Ureter (tissue), 1 donor: ENCODE measurements at regions not wholly inside any gene's neighbourhood (a gene's known extent, or its start where the extent isn't known, plus 50 kb on each side); places are given as distances from the start of the nearest gene placed in this dataset.

Experiments used
- DNase-seq: peaks from one replicate; pipeline ENCODE4 v3.0.0-alpha.2; 2020; ENCODE audit warnings: low spot score
- donor health status: DM: yes; HTN: yes; CAD: no.

DNA sequence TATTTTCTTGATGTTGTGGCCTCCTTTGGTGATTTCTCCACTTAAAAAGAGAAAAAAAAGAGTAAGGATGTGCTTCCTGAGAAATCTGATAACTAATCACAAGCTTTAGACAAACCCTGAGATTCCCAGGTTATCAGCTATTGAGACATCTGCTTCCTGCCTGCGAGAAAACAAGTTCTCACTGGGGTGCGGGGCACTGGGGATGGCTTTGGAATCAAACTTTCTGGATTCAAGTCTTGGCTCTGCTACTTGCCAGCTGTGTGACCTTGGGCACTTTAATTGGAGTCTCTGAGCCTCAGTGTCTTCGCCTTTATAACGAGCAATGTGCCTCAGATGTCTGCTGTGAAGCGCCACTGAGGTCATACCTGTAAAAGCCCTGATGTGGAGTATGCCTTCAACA, 152.5 kb upstream of the NAV2 start:
- peak; percentile 13 for DNase-seq

DNA sequence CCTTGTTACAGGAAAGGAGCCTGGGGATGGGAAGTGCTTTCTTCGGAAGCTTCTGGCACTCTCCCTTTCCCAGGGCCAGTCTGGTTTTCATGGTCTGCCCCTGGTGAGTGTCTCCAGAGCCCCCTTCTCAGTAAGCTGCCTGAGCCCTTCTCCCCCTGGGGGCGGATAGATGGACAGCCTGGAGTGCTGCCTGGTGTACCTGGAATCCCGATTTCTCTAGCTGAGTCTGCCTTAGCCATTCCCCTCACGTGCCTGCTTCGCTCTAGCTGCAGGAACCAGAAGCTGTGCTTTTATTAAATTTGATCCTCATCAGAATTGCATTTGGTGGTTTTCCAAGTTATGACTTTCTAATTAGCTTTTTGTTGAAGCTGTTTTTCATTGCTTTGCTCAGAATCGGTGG, 152.9 kb upstream of the NAV2 start:
- DNase-seq: peak; percentile 26

DNA sequence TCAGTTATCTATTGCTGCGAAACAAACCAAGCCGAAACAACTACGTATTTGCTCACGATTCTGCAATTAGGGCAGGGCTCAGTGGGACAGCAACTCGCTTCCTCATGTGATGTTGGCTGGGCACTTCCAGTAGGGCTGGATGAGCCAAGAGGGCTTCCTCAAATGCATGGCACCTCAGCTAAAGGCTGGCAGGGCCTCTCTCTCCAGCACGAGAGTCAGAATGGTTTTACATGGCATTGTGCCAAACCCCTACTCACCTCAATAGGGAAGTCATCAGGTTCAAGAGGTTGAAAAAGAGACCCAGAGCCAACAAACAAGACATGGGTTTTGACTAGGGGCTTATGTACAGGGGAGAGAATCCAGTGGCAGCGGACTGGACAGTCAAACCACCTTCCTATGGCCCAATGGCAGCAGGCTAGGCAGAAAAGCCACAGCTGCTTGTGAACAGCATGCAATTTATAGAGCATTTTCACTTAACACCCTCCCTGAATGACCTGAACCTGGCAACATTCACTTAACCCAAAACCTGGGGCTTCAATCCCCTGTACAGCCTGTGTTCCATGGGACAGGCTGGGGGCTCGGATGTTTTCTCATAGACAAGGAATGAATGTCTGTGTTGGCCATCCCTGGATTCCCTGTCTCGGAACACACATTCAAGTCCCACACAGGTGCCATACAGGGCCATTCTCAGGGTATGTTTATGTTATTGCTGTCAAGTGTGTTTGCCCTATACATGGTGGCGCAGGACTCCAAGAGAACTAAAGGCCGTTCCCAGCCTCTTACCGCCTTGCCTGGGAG, 154.2 kb upstream of the NAV2 start:
- DNase-seq: no peak

DNA sequence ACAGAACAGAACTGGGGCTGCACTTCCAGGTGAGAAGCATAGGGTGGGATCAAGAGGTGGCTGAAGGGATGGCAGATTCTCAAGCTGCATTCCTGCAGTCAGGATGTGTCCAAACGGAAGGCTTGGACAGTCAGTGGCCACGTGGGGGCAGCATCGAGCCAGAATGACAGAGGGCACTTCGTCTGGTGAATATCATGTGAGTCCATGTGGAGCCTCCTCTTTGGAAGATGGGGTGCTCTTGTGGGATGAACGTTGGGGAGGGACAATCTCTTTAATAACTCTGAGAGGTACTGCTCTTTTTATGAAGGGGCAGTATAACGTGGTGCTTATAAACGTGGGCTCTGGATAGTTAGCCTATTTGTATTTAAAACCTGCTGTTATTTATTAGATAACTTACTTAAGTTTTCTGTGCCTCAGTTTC, 154.9 kb upstream of the NAV2 start:
- DNase-seq: peak; percentile 86

DNA sequence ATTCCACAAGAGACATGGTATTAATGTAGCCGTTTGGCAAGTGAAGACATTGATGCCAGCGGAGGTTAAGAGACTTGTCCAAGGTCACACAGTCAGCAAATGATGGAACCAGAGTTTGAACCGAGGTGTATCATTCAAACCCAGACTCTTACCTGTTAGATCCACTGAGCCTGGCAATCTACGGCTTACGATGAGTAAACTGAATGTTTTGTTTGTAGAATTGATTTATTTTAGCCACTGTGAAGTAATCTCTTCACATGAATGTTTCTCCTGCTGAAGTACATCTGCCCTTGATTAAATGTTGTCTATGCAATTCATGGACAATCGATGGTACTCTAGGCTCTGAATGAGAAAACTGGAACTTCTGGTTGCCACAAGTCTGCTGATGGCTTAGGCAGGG, 155.5 kb upstream of the NAV2 start:
- no peak for DNase-seq

DNA sequence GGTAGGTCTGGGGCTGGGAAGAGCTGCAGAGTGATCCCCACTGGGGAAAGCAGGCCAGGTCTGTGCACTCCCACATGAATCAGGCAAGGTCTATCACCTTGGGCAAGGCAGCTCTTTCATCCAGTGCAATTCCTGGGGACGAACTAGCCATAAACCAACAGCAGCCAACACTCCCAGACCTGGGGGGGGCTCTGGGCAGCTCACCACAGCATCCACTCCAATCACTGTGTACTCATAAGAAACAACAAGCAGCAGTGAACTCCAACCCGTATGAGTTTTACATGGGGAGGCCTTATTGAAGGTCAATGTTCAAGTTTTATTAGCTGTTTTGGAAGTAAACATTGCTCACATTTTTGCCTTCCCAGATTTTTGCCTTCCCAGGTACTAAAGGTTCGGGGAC, 157.4 kb upstream of the NAV2 start:
- DNase-seq: no peak

DNA sequence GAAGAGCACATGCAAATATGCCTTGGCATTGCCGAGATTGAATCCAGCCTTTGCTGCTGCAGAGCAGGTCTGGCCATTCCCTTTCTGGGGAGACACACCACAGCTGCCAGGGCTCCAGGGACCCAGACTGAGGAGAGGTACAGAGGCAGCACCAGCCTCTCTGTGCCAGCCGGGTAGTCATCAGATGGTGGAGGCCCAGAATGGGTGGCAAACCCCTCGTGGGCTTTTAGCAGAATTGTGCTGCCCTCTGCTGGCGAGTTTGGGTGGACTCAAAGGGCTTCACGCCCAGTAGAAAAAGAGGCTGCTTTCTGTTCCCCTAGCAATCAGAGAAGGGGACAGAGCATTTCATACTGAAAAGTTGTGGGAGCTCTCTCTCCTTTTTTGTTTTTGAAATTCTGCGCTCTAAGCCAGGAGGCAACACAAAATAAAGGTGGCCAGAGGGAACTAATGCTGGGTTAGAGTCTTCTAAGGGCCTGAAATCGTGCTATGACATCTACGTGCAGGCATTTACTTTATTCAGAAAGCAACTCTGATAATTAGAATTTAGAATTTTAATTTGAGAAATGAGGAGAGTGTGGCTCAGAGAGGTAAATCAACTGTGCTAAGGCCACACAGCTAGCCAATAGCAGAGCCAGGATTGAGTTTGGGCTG, 158.8 kb upstream of the NAV2 start:
- peak; percentile 85 for DNase-seq

DNA sequence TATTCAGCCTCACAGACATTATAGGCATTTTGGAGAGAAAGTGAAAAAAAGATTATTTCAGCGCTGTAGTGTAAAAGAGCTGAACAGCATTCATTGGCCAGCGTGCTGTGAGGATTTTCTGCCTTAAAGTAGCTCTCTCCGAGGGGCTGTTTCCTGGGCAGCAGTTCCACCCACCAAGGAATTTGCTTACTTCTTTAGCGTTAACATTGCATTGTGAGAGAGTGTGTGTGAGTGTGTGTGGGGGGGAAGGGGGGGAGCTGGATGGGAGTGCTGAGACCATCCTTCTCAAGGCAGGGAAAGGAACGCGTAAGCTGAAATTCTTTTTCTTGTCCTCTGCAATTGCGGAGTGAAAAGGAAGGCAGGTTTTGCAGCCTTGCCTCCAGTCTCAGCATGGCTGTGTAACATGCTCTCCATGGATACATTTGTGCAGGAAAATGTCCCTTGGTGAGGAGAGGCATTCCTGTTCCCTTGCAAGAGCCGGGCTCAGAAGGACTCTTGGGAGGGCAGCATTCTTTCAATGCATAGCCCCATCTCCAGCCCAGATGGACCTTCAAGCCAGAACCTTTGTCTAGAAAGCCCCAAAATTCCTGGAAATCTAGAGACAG, 159.9 kb upstream of the NAV2 start:
- no peak for DNase-seq

DNA sequence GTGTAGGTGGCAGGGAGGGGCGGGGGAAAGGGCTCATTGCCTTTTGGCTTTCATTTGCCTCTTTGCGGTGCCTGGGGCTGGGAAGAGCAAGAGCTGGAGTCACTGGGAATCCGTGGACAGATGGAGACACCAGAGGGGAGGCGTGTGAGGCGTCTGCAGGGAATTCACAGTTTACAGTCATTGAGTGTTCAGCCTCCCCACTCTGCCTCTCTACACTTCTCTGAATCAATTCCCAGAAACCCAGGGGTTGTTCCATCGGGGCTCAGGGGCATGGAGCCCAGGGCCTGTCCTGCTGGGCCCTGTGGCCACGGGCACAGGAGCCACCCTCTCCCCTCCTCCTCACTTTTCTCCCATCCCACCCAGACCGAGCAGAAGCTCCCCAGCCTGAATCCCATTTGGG, 160.5 kb upstream of the NAV2 start:
- DNase-seq: no peak

DNA sequence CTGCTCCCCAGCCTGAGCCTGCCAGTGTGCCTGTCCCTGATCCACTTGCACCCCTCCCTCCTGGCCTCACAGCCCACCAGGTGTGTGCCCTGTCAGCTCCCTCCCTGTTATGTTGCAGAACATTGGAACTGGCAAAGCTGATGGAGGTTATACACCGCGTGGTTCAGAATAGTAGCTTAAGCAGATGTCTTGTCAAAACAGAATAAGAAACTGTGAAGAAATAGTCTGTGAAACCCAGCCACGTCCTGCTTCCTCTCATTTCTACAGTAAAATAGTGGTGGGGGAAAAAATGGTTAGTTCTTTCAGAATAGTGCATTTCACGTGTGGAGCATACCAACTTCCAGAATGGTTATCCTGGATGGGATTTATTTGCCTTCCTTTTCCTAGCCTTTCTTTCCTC, 161.2 kb upstream of the NAV2 start:
- DNase-seq: no peak

DNA sequence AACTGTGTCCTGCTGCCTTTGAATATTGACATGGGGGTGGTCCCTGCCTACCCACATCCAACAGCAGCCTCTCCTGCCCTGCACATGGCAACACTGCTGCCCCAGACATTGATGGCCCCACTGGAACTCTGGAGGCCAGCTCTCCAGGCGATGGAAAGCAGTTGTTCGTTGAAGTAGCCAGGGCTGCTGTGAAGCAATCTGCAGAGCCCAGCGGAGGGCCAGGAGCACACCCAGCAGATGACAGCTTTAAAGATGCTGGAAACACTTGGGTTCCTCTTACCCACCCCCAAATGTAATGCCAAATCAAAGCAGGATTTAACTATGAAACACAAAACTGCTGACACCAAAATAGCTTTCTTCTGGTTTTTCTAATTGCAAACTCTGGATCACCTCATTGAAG, 165.6 kb upstream of the NAV2 start:
- DNase-seq: no peak

DNA sequence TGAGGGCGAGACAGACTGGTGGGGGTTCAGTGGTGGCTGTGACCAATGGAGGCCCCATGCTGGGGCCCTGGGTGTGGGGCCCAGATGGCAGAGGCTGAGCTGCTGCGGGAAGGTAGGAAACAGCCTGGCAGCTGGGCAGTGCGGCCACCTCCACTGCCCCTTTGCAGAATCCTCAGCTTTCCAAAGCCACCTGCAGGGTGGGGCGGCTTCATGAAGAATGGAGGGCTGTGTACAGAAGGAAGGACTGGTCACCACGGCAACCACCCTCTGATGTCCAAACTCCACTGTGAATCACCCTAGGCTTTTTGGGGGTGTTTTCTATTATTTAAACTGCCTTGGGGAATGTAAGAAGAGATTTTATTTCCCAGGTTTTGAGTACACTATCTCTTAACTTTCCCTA, 166.3 kb upstream of the NAV2 start:
- DNase-seq: no peak

DNA sequence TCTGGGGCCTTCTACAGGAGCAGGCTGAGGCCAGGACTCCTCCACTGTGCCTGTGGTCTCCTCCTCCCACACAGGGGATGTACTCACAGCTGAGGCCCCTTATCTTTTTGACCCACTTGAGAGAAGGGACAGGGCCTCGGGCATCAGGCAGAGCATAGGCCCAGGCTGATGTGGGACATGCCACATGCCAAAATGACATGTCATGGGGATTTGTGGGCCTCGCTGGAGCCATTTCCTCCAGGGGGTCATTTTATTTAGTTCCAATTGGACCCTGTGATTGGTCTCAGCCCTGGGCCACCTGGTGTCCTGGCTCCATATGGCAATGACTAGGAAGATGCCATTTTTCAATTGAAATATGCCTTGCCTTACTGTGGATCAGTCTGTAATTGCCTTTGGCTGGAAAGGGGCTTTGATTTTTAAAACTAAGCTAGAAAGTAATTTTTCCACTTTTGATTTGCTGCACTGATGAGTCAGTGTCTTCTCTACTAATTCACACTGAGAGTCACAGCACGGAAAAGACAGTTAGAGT, 171.1 kb upstream of the NAV2 start:
- no peak for DNase-seq

DNA sequence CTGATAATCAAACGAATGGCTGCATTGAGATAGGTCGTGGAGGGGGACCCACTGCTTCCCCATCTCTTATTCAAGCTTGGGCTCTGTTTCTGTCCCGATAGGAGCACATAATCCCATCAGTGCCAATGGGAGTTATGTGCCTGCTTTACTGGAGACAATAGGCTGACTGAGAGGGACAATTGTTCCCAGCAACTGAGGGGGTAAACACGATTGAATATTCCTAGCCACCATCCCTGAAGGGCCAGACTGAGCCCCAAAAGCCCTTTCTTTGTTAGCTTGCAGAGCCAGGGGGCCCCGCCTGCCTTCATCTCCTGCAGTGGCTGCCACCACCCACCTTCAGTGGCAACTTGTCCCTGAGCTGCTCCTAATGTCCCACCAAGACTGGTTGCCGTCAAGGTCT, 172.8 kb upstream of the NAV2 start:
- DNase-seq: no peak

DNA sequence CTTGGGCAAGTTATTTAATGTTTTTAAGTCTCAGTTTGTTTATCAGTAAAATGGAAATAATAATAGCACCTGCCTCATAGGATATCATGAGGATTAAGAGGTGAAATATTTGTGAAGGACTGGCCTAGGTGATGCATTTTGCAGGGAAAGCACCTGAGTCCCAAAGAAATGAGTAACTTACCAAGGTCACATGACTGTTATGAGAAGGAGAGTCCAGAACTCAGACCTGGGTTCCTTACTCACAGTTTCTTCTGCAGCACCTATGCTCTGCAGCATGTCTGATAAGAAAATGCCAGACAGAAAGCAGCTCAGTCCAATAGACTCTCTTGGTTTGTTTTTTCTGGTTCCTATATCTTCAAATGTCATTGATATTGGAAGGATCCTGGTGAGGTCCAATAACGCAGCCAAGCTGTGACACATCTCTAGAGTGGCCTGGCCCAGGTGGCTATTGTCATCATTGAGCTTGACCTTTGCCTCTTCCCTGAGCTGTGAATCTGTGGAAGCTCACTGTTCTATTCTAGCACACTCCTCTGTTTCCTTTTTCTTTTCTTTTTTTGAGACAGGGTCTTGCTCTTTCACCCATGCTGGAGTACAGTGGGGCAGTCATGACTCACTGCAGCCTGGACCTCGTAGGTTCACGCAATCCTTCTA, 174.7 kb upstream of the NAV2 start:
- DNase-seq: no peak

DNA sequence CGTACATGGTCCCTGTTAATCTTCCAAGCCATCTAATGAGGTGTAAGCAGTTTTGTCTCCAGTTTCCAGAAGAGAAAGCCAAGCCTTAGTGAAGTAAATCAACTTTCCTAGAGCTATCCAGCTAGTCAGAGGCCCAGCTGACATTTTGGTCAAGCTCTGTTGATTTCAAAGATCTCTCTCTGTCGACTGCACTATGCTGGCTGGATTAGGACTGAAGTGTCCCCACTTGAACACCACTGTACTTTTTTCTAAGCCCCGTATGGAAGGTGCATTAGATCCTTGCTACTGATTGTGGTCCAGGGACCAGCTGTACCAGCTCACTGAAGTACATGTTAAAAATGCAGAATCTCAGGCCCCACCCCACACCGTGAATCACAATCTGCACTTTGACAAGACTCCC, 176.5 kb upstream of the NAV2 start:
- DNase-seq: no peak

DNA sequence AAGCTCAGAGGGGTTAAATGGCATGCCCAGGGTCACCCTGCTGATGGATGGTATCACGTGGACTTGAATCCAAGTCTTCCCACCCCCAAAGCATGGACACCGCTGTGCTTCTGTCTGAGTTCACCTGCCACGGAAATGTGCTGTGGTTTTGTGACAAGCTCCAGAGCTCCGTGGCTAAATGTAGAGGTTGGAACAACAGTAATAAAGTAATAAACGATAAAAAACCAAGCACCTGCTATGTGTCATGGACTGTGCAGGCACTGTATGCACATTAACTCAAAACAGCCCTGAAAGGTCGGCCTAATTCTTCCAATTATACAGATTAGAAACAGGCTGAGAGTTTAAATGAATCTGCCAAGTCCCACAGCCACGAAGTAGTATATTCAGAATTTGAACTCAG, 182.1 kb upstream of the NAV2 start:
- no peak for DNase-seq

DNA sequence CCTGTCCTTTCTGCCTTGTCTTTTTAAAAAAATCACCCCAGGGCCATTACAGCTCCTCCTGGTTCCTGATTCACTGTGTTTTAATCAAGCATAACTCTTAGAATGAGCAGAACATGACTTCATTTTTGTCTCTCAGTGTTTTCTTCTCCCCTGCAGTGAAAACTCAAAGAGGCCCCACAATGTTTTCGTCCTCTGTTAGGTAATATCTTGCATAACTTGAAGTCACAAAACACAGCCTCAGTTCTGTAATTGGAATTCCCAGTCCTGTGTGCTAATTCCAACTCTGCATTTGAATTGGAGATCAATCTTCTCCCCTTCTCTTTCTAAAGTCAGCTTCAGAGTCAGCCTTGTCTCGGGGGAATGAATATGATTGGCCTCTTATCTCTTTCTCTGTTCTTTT, 186.5 kb upstream of the NAV2 start:
- DNase-seq: no peak

DNA sequence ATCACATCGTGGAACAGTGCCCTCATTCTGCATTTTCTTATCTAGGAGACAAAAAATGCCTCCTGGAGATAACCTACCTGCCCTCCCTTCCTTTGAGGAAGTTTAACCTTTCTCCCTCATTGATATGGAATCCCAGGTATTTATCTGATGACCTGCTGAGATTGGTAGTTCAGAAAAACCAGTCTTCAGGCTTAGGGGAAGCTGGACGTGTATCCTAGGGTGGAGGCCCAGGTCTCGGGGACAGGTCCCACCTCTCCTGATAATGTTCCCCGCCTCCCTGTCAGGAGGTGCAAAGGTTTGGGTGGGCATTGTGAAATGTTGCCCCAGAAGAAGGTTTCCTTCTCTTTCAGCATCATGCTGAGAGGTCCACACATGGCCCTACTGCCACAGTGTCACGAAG, 186.9 kb upstream of the NAV2 start:
- DNase-seq: no peak

DNA sequence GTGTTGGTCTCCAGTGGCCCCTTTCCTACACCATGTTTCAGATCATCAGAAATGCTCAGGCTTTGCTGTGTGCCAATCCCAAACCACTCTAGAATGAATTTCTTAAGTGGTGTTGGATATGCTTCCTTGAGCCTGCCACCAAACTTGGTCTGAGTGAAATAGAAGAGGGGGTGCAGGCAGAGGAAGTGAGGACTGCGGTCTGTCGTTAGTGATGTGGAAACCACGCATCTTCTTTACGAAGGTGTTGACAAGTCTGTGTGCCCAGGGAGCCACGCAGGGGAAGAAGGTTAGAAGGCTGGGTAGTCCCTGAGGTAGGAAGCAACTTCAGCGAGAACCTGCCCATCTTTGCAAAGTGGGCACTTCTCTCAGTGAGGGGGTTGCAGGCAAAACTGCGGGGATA, 187.4 kb upstream of the NAV2 start:
- DNase-seq: no peak

DNA sequence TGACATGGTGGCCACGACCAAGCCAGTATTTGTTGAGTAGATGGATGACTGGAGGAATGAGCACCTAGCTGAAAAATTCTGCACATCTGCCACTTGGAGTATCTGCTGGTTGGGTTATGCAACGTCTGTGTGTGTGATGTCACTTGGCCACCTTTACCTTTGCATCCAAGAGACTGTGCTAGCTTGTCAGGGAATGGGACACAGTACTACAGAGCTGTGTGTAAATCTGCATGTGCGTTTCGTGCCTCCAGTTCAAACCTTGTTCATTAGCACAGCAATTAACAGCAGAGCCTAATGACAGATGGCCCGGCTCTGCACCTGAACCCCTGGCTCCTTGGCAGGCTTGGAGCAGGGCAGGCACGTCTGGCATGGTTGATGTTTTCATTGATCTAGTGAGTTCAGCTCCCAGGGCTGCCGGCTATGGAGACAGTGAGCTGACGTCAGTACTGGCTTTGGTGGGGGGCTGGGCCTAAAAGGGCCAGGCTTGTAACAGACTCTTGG, 188.4 kb upstream of the NAV2 start:
- DNase-seq: no peak

DNA sequence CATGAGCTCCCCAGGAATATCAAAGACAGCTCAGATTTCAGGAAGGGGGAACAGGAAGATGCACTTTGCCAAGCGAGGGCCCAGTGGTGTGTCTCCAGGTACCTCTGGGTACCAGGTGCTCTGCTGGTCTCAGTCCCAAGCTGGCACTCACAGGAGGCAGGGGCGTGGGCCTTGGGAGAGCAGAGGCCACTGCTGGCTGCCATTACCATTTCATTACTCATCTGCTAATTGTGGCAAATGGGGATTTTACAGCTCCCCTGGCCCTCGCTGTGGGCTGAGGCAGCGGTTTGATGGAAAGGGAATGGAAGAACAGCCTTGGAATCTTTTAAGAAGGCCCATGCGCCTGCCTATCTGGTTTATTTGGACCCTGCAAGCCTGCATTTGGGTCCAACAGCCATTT, 192.0 kb upstream of the NAV2 start:
- DNase-seq: no peak
